Loucy (cell line): ENCODE measurements at regions not wholly inside any gene's neighbourhood (a gene's known extent, or its start where the extent isn't known, plus 50 kb on each side); places are given as distances from the start of the nearest gene placed in this dataset.

Source experiments
- CTCF ChIP-seq: fragments of 200-600 bp; sonication (generic); conservative IDR thresholded peaks from 2 replicates; pipeline ENCODE4 v1.5.1; 2014; ENCODE audit warnings: mild to moderate bottlenecking, antibody characterized with exemption, low read length
- EZH2phosphoT487 ChIP-seq: fragments of 200-600 bp; IDR thresholded peaks from 2 replicates; pipeline ENCODE4 v1.6.1; 2018; ENCODE audit warnings: antibody characterized with exemption, mild to moderate bottlenecking, moderate library complexity, borderline replicate concordance

- TF ChIP-seq CTCF: no peak
- TF ChIP-seq EZH2phosphoT487: no peak
These were observed 466.8 kb downstream of the DIRAS2 start for GRCh38 chr9:90175865-90176264.
